ENCODE measurements at regions not wholly inside any gene's neighbourhood (a gene's known extent, or its start where the extent isn't known, plus 50 kb on each side); places are given as distances from the start of the nearest gene placed in this dataset.

DNA sequence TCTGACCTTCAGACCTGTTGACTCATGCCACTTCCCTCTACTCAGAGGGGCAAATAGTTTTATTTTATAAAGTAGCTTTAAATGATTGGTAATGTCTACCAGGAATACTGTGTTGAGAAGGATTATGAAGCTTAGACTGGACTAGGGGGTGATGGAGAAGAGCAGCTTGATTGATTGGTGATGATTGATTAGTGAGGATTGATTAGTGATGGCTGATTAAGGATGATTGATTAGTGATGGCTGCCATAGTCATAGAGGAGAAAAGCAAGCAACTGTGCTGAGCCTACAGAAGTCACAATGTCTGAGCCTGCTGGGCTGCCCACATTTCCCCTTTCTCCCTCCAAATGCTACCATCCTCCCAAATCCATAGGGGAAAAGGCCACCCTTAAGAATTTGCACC lies 206.8 kb upstream of the SALL1 start:
- DNase-seq: no peak

DNA sequence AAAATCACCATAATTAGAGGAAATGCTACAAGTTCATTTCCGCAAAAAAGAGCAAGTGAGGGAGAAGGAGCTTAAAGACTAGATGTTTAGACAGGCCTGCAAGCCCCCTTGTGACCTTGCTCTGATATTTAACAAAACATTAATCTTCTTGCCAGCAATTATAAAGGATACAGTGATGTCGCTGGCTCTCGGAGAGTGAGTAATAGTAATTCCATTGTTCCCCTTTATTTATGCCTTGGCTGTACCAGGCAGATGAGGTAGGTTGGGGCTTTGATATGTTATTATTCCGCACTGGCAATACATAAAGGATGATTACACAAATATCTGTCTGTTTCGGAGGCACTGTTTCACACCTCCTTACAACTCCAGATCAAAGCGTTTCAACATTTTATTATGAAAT lies 204.8 kb upstream of the SALL1 start:
- no peak for DNase-seq

DNA sequence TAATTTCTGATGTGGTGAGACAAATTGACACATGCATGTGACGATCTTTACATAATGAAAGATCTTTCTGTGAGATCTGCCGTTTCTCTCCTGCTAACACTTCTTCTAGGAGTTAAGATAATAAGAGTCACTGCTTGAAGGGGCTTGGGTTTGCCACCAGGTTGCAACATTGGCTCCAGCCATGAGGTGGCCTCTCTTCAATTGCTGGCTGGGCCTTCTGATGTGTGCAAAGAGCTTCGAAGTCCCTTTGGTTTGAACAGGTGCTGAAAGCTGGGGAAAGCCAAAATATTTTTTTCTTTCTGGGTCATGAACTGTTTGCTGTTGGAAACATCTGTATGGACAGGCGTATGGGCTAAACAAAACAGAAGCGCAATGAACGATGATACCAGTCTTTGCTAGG lies 204.1 kb upstream of the SALL1 start:
- no peak for DNase-seq

DNA sequence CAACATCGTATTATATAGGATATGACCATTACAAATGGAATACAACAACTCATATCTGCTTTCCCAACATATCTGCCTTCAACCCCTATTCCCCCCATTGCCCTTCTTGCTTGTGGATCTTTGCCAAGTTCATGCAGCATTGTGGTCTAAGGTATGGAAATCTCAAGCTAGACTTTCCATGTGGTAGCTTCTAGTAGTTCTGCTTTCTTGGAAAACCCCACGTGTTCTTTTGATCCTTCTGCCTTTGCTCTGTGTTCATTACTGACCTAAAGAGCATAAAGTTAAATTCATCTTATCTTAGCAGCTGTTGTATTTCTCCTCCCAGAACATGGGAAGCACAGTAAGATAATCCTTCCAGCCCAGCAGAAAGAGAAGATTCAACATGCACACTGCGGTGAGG lies 202.0 kb upstream of the SALL1 start:
- no peak for DNase-seq

DNA sequence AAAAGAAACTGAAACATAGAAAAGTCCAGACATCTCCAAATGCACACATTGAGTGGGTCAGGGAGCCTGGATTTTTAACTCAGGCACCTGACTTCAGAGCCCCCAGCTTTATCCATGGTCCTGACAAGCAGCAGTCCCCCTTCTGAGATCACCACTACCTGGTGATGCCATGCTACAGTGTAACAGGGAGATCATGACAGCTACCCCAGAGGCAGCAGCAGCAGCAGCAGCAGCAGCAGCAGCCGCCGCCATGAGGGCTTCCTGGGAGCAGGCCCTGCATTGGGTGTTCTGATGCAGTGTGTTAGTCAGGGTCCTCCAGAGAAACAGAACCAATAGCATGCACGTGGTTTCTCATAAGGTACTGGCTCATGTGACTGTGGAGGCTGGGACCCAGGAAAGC lies 198.6 kb upstream of the SALL1 start:
- no peak for DNase-seq

DNA sequence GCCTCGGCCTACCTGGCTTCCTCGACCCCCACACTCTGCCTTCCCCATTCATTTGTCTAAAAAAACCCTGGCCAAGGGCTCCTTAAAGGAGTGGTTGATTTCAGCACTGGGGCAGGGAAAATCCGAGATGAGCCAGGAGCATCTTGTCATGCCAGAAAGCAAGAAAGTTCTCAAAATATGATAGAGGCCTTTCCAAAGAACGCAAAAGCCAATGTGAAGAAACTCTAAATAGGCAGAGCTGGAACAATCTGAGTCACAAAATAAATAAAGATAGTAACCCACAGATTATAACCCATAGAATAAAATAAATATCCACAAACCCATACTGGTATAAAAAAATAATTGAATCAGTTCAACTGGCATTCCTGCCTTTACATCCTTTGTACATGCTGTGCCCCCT lies 192.3 kb upstream of the SALL1 start:
- no peak for DNase-seq

DNA sequence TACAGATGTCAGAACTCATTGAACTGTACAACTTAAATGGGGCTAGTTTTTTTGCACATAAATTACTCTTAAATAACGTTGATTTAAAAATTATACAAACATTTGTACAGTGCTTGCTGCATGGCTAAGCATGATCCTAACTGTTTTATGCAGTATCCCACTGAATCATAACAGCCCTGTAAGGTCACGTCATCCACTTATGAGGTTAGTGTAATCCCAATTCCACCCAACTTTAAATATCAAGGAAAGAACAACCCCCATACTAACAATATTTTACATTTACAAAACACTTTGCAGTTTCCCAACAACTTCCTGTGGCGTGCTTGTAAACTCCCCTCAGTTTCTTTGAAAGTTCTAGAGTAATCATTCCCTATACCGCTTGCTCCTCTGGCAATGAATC lies 190.1 kb upstream of the SALL1 start:
- DNase-seq: no peak

DNA sequence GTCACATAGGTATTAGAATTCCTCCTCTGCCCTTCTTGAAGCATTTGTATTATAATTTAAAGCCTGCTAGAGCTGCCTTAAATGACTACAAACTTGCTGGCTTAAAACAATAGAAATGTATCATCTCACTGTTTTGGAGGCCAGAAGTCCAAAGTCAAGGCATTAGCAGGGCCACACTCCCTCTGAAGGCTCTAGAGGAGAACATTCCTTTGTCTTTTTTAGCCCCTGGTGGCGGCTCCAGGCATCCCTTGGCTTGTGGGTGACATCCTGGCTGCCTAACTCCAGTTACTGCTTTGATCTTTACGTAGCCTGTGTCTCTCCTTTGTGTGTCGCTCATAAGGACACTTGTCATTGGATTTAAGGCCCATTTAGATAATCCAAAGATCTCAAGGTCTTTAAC lies 186.6 kb upstream of the SALL1 start:
- DNase-seq: no peak

DNA sequence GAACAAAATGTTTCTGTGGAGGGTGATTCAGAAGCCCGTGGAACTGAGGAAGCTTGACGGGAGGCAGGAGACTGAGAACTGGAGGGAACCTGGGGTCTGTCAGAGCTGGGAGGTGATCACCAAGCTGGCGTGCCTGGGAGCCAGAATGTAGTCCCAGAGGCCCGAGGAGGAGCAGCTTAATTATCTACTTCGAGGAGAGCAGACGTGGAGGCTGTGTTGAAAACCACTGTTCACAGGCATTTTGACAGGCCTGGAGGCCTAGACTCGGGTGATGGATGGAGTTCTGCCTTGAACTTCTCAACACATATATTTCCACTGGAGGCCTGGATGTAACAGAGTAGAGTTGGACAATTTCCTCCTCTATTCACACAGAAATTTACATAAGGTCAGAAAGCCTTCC lies 177.7 kb upstream of the SALL1 start:
- DNase-seq: no peak

DNA sequence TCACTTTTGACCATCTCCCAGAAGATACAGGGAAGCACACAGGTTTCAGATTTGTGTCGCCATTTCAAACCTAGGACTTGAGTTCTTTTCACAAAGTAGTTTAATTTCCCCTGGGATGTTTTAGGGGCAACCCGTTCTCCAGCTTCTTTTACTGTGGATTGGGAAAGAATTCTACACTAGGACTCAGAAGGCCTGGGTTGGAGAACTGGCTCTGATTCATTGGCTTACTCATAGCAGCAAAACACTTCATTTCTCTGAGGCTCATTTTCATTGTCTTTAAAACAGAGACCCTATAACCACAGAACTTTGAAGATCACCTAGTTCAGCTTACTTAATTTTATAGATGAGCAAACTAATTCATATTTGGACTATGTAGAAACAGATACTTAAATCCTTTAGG lies 175.9 kb upstream of the SALL1 start:
- no peak for DNase-seq

DNA sequence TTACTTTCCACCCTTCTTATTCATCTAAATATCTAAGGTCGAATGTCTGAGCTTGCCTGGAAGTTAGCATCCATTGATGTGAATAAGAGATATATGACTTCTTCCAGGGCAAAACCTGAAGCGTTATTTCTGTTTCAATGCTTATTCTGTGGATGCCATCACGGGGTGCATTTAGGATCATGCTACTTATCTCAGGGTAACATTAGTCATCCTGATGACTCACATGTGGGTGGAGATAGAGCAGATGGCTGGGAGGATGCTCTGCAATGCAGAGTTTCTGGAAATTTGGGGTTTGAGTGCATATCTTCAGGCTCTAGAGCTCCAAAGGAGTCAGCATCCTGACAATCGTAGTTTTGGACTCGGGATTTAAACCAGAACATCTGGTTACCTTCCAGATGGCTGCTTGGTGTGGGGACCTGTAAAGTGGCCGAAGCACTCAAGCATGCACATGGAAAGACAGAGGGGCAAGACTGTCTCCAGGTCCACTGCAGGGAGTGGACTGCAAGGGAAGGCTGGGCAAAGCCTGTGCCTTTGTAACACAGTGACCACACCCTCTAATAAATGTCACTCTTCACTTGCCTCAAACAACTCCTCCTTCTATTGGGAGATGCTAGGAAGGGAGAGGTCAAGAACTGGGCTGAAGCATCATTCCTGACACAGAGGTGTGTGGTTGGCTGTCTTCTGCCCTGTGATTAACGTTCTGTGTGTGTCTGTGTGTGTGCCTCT lies 175.2 kb upstream of the SALL1 start:
- DNase-seq: no peak

DNA sequence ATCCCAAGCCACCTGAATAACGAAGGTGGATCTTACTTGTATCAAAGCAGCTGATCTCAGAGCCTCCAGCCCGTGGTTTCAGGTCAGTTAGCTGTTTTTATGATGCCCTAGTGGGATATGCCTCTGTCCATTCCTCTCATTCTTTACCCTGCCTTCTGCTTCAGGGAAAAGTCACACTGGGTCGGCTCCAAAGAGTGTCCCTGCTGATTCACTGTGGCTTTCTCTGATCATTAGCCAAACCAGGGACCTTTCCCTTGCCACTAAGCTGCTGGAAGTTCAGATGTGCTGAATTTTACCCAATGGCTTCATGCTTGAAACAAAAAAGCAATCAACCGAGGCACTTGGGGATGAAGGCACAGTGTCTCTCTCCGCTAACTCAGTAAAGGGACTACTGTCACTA lies 170.2 kb upstream of the SALL1 start:
- no peak for DNase-seq

DNA sequence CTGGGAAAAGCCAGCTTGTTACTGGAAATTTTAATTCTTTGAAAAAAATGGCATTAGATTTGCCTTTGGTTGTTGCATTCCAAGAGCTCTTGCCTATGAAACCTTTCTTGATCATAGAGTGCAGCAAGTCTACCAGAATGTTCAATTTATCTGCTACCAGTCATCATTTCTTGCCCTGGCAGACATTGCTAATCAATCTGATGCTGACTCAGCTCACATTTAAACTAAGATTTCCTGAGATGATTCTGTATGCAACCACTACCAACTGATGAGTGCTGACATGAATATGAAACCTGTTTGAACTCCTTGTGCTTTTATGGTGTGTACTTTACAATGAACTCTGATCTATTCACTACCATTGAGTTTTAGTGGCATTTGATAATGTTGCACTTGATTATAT lies 166.5 kb upstream of the SALL1 start:
- DNase-seq: no peak

DNA sequence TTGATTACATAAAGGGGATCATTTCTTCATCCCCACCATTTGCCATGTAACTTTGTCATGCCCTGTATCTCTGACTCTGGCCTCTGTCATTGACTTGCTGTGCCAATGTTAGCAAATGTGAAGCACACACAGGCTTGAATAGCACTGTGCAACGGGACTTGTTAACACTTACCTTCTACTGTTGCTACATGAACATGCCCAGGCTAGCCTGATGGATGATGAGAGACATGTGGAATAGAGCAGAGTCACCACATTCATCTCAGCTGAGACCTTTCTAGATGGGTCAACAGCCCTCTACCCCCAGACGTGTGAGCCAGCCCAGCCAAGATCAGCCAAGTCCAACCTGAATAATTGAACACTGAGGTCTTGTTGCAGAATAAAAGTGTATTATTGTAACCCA lies 162.1 kb upstream of the SALL1 start:
- no peak for DNase-seq

DNA sequence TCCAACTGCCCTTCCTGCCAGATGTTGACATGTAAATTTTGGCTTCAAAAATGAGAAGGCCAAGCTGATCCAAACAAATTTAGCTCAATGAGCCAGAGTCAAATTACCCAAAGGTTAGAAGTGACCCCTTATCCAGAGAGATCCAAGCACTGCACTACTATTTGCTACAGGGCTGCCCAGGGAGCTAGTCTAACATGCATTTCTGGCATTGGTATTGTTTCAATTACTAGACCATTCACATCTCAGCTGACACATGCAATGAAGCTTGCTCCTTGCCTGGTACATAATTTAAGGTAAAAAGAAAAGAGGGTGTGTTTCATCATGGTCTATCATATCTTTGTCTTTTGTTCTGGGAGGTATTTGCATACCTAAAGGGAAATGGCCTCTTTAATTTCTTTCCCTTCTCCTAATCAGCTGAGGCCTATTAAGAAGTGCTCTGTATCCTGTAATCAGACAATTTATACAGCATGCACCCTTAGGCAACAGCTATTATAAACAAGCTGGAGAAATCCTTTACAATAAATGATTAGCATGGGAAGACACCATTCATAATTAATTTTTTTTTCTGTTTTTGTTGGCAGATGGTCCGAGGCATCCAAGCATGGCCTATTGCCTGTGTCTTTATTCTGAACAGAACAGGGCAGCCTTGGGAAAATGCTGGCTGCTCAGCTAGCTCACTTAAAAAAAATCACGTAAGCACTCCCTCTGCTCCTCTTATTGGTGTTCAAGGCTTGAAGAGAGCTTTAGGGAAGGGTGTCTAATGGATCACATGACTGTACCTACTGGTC lies 161.5 kb upstream of the SALL1 start:
- peak; percentile 31 for DNase-seq

DNA sequence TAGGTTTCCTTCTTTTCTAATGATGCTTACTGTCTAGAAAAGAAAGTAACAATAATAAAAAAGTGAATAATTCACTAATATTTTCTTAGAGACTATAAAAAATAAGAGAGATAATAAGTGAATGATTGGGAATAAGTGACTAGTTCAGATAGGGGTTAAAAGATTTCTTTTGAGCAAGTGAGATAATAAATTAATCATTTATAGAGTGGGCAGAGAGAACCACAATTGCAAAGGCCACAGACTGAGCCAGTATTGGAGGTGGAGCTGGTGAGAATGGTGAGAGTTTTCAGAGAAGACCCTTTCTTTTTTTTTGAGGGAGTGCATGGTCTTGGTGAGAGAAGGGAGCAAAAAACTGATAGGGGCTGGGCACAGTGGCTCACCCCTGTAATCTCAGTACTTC lies 159.1 kb upstream of the SALL1 start:
- DNase-seq: no peak

DNA sequence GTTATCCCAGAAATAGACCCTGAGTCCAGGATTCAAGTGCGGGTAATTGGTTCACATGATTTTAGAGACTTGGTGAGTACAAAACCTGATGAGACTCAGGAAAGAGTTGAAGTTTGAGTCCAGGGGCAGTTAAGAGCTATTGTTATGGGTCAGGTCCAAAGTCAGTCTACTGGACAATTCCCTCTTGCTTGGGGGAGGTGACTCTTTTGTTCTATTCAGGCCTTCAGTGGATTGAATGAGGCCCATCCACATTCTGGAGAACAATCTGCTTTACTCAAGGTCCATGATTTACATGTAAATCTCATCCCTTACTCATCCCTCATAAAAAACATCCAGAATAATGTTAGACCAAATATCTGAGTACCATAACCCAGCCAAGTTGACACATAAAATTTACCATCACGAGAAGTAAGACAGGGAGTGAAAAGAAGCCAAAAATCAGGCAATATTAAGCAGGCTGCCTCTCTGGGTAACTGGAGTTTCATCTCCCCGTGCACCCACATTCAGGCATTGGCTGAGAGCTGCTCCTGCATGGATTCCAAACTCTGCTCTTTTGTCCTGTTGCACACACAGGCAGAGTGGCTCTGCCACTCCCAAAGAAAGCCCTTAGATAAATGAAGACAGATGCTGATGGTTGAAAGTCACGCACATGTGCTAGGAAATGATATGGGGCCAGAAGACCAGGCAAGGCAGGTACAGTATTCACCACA lies 156.0 kb upstream of the SALL1 start:
- DNase-seq: no peak

DNA sequence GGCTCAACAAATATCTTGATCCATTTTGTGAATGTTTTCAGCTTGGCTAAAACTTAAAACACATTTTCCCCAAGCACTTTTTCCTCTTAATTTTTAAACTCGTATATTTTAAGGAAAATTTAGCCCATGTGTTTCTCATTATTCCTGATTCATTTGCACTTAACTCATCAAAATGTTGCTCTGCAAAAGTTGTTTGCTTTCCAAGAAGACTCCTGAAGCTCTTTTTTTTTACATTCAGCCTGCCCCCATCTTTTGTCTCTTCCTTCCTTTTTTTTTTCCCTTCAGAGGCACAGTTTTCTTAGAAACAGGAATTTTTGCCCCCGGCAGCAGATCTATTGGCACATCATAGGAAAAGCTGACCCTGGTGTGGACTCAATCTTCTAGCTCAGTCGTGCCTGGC lies 155.0 kb upstream of the SALL1 start:
- DNase-seq: no peak

DNA sequence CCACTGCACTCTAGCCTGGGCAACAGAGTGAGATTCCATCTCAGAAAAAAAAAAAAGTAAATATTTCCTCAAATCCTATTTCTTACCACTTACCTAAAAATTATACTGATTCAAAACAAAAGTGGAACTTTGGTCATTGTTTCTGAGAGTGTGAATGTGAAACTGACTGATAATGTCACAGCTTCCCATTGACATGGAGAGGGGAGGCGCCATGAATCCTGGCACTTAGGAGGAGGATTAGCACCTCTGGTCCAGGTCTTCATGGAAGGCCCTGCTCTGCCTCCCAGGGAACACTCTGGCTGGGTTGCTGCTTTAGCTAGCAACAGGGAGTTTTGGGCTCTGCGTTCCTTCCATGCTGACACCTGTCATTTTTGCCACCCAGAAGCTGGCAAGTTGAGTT lies 154.3 kb upstream of the SALL1 start:
- DNase-seq: no peak

DNA sequence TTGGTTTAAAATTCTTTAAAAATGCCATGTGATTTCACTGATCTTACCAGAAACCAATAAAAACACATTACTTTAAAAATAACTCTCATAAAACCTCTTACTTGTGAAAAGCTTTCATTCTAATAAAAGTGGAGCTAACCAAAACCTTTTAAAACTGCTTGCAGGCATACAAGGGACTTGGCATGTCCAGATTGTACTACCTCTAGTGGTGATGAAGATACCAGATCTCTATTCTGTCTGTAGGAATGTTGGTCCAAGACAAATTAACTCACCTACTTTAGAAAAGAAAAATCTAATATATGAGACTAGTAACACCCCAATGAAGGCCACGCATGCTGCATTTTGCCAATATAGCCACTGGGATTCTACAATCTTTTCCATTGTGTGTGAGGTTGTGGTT lies 151.0 kb upstream of the SALL1 start:
- DNase-seq: no peak

DNA sequence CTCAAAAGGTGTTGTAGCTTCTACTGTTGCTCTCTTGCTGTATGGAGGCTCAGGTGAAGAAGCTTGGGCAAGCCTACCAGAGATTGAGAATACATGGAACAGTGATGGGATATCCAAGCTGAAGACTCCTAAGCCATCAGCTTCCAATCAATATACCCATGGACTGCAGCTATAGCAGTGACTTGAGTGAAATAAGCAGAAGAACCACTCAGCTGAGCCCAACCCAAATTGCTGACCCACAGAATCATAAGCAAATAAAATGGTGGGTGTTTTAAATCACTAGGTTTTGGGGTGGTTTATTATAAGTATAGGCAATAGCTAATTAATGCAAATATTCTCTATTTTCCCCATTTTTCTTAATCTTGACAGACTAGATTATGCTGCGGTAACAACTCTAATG lies 147.7 kb upstream of the SALL1 start:
- no peak for DNase-seq

DNA sequence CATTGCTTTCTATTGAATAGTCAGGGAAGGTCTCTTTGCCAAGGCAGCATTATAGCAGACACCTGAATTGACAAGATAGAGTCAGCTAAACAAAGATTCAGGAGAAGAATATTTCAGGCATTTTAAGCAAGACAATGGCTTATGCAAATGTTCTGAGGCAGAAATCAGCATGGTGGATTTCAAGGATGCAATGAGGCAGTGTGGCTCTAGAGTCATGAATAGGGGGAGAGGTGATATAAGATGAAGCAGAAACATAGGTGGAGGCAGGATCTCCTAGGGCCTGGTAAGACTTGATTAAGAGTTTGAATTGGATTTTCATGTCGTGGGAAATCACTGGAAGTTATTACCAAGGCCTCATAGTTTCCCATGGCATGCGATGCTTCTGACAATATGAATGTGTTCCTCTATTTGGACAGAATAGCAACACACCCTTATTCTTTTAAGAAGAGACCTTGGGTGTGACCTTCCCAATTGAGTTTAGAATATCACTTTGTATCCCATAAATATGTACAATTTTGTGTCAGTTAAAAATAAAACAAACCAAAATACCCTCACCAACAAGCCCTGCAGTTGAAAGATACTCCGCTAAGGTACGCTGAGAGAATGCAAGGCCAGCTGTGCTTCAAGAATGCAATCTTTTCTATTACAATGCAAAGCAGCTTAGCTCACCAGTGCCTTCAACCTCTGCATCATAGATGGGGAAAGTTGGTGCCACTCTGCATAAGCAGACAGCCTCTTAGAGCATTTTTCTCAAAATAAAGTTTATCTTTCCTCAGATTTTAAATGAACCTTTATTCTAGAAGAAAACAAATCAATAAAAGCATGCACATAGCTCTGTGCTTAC lies 139.6 kb upstream of the SALL1 start:
- DNase-seq: no peak

DNA sequence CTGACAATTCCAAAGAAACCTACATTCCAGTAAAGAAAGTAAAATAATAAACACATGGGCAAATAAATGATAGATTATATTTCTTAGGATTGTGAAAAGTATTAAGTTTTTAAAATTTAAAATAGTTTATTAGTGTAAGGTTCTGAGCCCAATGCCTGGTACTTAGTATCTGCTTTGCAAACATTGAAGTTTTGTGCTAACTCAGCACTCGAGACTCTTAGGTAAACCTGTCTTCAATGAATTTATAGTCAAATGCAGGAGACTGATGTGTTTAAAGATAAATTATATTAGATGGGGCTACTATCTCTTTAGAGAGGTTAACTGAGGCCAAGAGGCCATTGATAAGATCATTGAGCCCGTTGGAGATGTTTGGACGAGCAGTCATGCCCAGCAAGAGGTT lies 138.3 kb upstream of the SALL1 start:
- DNase-seq: no peak

Data from NCI-H69 (cell line).